ENCODE measurements at regions not wholly inside any gene's neighbourhood (a gene's known extent, or its start where the extent isn't known, plus 50 kb on each side); places are given as distances from the start of the nearest gene placed in this dataset.
"Not testable (repeated sequence)": the region's sequence is repeated elsewhere in the genome, so short reads cannot be mapped to it uniquely, and the experiment has no call there.

- DNase-seq: not testable (repeated sequence)
Observed at GRCh38 chr10:42177793-42178689, 460.3 kb downstream of the ZNF33B start.

- DNase-seq: no peak
Observed at GRCh38 chr10:42177077-42177792, 461.1 kb downstream of the ZNF33B start.

- DNase-seq: no peak
Observed at GRCh38 chr10:42150428-42151061, 487.8 kb downstream of the ZNF33B start.

GRCh38 chr10:42149722-42150427 lies 488.5 kb downstream of the ZNF33B start:
- DNase-seq: no peak

GRCh38 chr10:42149027-42149700 lies 489.2 kb downstream of the ZNF33B start:
- DNase-seq: no peak

GRCh38 chr10:42146165-42146564 lies 492.2 kb downstream of the ZNF33B start:
- DNase-seq: not testable (repeated sequence)

- DNase-seq: not testable (repeated sequence)
Observed at GRCh38 chr10:42138023-42138422, 500.3 kb downstream of the ZNF33B start.

- DNase-seq: no peak
Observed at GRCh38 chr10:42113158-42113450, 525.3 kb downstream of the ZNF33B start.

GRCh38 chr10:42112331-42113157 lies 525.8 kb downstream of the ZNF33B start:
- DNase-seq: no peak

- DNase-seq: no peak
Observed at GRCh38 chr10:42111661-42112330, 526.6 kb downstream of the ZNF33B start.

- no peak for DNase-seq
Observed at GRCh38 chr10:42111076-42111475, 527.3 kb downstream of the ZNF33B start.

All from NCI-H524 (cell line).